HEK293 (cell line): ENCODE measurements at regions not wholly inside any gene's neighbourhood (a gene's known extent, or its start where the extent isn't known, plus 50 kb on each side); places are given as distances from the start of the nearest gene placed in this dataset.

Experiments
- CTCF ChIA-PET: fragments of 350-600 bp; formaldehyde crosslinking; extraction: SDS; loops from one replicate; lab custom pipeline; 2021; ENCODE audit warnings: antibody characterized with exemption; lab: Yijun Ruan, JAX
- POLR2A ChIA-PET: fragments of 300-600 bp; formaldehyde crosslinking; extraction: SDS; loops from one replicate; lab custom pipeline; 2020; ENCODE audit warnings: antibody characterized with exemption, inconsistent platforms; lab: Yijun Ruan, JAX
- H3K27ac ChIP-seq: fragments of 200-500 bp; sonication (Bioruptor generic); 2 replicates; pipeline ENCODE4 v1.5.1; 2014; ENCODE audit warnings: low read depth, low read length, control low read depth, inconsistent platforms; ENCODE audit errors: extremely low read depth
- H3K36me3 ChIP-seq, 2 experiments: fragments of 200-500 bp in 1 of 2; sonication (Bioruptor generic) in 1 of 2; 1 replicate in 1 of 2; 2 replicates in 1 of 2; pipeline ENCODE4 v1.5.1; 2014 to 2017; ENCODE audit warnings: inconsistent platforms in 2 of 2, low read length in 2 of 2; ENCODE audit not compliant: control insufficient read depth in 2 of 2, insufficient read depth in 1 of 2
- H3K4me1 ChIP-seq: fragments of 200-500 bp; sonication (Bioruptor generic); 2 replicates; pipeline ENCODE4 v1.5.1; 2014; ENCODE audit warnings: mild to moderate bottlenecking, low read length, inconsistent platforms; ENCODE audit not compliant: control insufficient read depth, insufficient read depth
- H3K4me3 ChIP-seq: 2 replicates; pipeline ENCODE4 v1.5.1; 2011; ENCODE audit warnings: low read depth, mild to moderate bottlenecking, control low read depth, low read length, moderate library complexity
- H3K9me3 ChIP-seq: fragments of 200-500 bp; sonication (Bioruptor generic); 2 replicates; pipeline ENCODE4 v1.5.1; 2014; ENCODE audit warnings: low read depth, low read length, inconsistent platforms; ENCODE audit not compliant: control insufficient read depth, insufficient read depth
- CTCF ChIP-seq: fragments of 450-650 bp; formaldehyde crosslinking; IDR thresholded peaks from 2 replicates; pipeline ENCODE4 v1.5.1; 2016; ENCODE audit warnings: missing biosample characterization, missing genetic modification characterization
- GLI2 ChIP-seq: fragments of 450-650 bp; formaldehyde crosslinking; IDR thresholded peaks from 2 replicates; pipeline ENCODE4; 2017; ENCODE audit warnings: missing biosample characterization, missing genetic modification characterization, low read depth, borderline replicate concordance
- GLI4 ChIP-seq: fragments of 450-650 bp; formaldehyde crosslinking; IDR thresholded peaks from 2 replicates; pipeline ENCODE4 v1.5.1; 2016; ENCODE audit warnings: missing biosample characterization, missing genetic modification characterization
- HOXD13 ChIP-seq: sonication (generic); formaldehyde crosslinking; IDR thresholded peaks from 2 replicates; pipeline ENCODE4 v1.8.0; 2022; ENCODE audit warnings: missing genetic modification reagents, borderline replicate concordance
- KLF10 ChIP-seq: fragments of 450-650 bp; IDR thresholded peaks from 2 replicates; pipeline ENCODE4 v1.5.1; 2018; ENCODE audit warnings: missing biosample characterization, mild to moderate bottlenecking, missing genetic modification characterization
- KLF16 ChIP-seq: fragments of 450-650 bp; formaldehyde crosslinking; IDR thresholded peaks from 2 replicates; pipeline ENCODE4 v1.5.1; 2017; ENCODE audit warnings: missing biosample characterization, missing genetic modification characterization
- KLF8 ChIP-seq: fragments of 450-650 bp; formaldehyde crosslinking; IDR thresholded peaks from 2 replicates; pipeline ENCODE4 v1.5.1; 2016; ENCODE audit warnings: missing biosample characterization, missing genetic modification characterization
- ZFP69B ChIP-seq: fragments of 450-650 bp; formaldehyde crosslinking; IDR thresholded peaks from 2 replicates; pipeline ENCODE4 v1.5.1; 2016; ENCODE audit warnings: missing biosample characterization, missing genetic modification characterization
- ZNF138 ChIP-seq: fragments of 450-650 bp; formaldehyde crosslinking; IDR thresholded peaks from 2 replicates; pipeline ENCODE4 v1.5.1; 2016; ENCODE audit warnings: missing biosample characterization, missing genetic modification characterization, borderline replicate concordance
- ZNF184 ChIP-seq: fragments of 450-650 bp; IDR thresholded peaks from 2 replicates; pipeline ENCODE4 v1.5.1; 2018; ENCODE audit warnings: missing biosample characterization, mild to moderate bottlenecking, missing genetic modification characterization
- ZNF248 ChIP-seq: fragments of 450-650 bp; formaldehyde crosslinking; IDR thresholded peaks from 2 replicates; pipeline ENCODE4 v1.5.1; 2017; ENCODE audit warnings: missing biosample characterization, missing genetic modification characterization
- ZNF341 ChIP-seq: fragments of 450-650 bp; formaldehyde crosslinking; IDR thresholded peaks from 2 replicates; pipeline ENCODE4; 2016; ENCODE audit warnings: low read depth, missing biosample characterization, missing genetic modification characterization
- ZNF366 ChIP-seq: fragments of 450-650 bp; formaldehyde crosslinking; conservative IDR thresholded peaks from 2 replicates; pipeline ENCODE4 v1.5.1; 2016; ENCODE audit warnings: missing biosample characterization, missing genetic modification characterization
- ZNF433 ChIP-seq: fragments of 450-650 bp; formaldehyde crosslinking; IDR thresholded peaks from 2 replicates; pipeline ENCODE4 v1.5.1; 2016; ENCODE audit warnings: missing biosample characterization, missing genetic modification characterization, low read depth
- ZNF473 ChIP-seq: fragments of 450-650 bp; formaldehyde crosslinking; IDR thresholded peaks from 2 replicates; pipeline ENCODE4 v1.5.1; 2017; ENCODE audit warnings: missing biosample characterization, missing genetic modification characterization
- ZNF521 ChIP-seq: fragments of 450-650 bp; formaldehyde crosslinking; IDR thresholded peaks from 2 replicates; pipeline ENCODE4 v1.5.1; 2017; ENCODE audit warnings: missing biosample characterization, mild to moderate bottlenecking, missing genetic modification characterization
- ZNF555 ChIP-seq: fragments of 450-650 bp; formaldehyde crosslinking; conservative IDR thresholded peaks from 2 replicates; pipeline ENCODE4 v1.5.1; 2017; ENCODE audit warnings: missing biosample characterization, mild to moderate bottlenecking, missing genetic modification characterization, inconsistent platforms
- ZNF585B ChIP-seq: fragments of 450-650 bp; formaldehyde crosslinking; IDR thresholded peaks from 2 replicates; pipeline ENCODE4 v1.5.1; 2016; ENCODE audit warnings: missing biosample characterization, missing genetic modification characterization
- ZNF610 ChIP-seq: fragments of 450-650 bp; formaldehyde crosslinking; IDR thresholded peaks from 2 replicates; pipeline ENCODE4 v1.5.1; 2016; ENCODE audit warnings: missing biosample characterization, missing genetic modification characterization, borderline replicate concordance
- ZNF623 ChIP-seq: fragments of 450-650 bp; formaldehyde crosslinking; IDR thresholded peaks from 2 replicates; pipeline ENCODE4 v1.5.1; 2016; ENCODE audit warnings: missing biosample characterization, missing genetic modification characterization
- ZNF629 ChIP-seq: fragments of 450-650 bp; formaldehyde crosslinking; IDR thresholded peaks from 2 replicates; pipeline ENCODE4 v1.5.1; 2017; ENCODE audit warnings: missing biosample characterization, missing genetic modification characterization
- ZNF701 ChIP-seq: fragments of 450-650 bp; formaldehyde crosslinking; IDR thresholded peaks from 2 replicates; pipeline ENCODE4 v1.5.1; 2016; ENCODE audit warnings: missing biosample characterization, missing genetic modification characterization
- ZNF747 ChIP-seq: fragments of 450-650 bp; formaldehyde crosslinking; IDR thresholded peaks from 2 replicates; pipeline ENCODE4 v1.5.1; 2016; ENCODE audit warnings: missing biosample characterization, missing genetic modification characterization
- ZNF785 ChIP-seq: fragments of 450-650 bp; formaldehyde crosslinking; IDR thresholded peaks from 2 replicates; pipeline ENCODE4 v1.5.1; 2016; ENCODE audit warnings: missing biosample characterization, missing genetic modification characterization
- ZNF830 ChIP-seq: fragments of 450-650 bp; IDR thresholded peaks from 2 replicates; pipeline ENCODE4 v1.5.0; 2018; ENCODE audit warnings: missing biosample characterization, missing genetic modification characterization, low read depth, mild to moderate bottlenecking, moderate library complexity
- TF ChIP-seq, protein P1 (sequence below): fragments of 450-650 bp; formaldehyde crosslinking; IDR thresholded peaks from 2 replicates; pipeline ENCODE4 v1.5.1; 2016; ENCODE audit warnings: missing biosample characterization, missing genetic modification characterization
- TF ChIP-seq, protein P2 (sequence below): fragments of 450-650 bp; formaldehyde crosslinking; IDR thresholded peaks from 2 replicates; pipeline ENCODE4 v1.5.1; 2016; ENCODE audit warnings: missing biosample characterization, missing genetic modification characterization
- TF ChIP-seq, protein P3 (sequence below): fragments of 450-650 bp; formaldehyde crosslinking; IDR thresholded peaks from 2 replicates; pipeline ENCODE4 v1.5.1; 2016; ENCODE audit warnings: missing biosample characterization, missing genetic modification characterization

GRCh38 chrX:97743014-97743413, 859.3 kb downstream of the RPA4 start:
- TF ChIP-seq ZNF585B (tag by site-specific recombination) (peak; percentile 70), ZNF785 (tag by site-specific recombination) (no peak)
- TF ChIP-seq, all 188 proteins: peak for 1
- Histone ChIP-seq H3K4me3 (no peak overlapping the region), H3K36me3 (no peaks in the 10 kb centered on the region), H3K4me1 (no peaks in the 10 kb centered on the region), H3K9me3 (no peaks in the 10 kb centered on the region; the same call in 1 of the 2 replicates), H3K27ac (no peak overlapping the region)
- POLR2A ChIA-PET: no interaction called here
- CTCF ChIA-PET: no interaction called here

DNA sequence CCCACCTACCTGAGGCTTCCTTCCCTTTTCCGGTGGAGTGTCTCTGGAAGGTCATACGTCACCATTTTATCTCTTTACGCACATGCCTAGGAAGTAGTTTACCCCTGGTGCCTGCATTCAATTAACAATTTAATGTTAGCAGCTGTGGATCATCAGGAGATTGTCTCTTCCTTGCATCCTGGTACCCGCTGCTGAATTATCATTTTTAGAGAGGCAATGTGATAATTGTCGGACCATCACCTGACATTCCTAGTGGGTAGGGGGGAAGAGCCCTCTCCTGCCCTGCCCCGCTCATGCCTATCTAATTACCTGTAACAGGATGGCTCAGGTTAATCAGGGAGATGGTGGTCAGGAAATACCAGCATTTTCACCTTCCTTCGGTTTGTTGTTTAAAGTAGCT, 863.6 kb downstream of the RPA4 start:
- no peak overlapping the region for H3K4me3 ChIP-seq

GRCh38 chrX:97751016-97751415, 867.3 kb downstream of the RPA4 start:
- H3K36me3 ChIP-seq: no peaks in the 10 kb centered on the region
- H3K27ac ChIP-seq: no peak overlapping the region
- no peaks in the 10 kb centered on the region for H3K4me1 ChIP-seq
- TF ChIP-seq ZNF623 (tag by site-specific recombination) (no peak), ZNF184 (tag by site-specific recombination) (no peak), KLF10 (no peak), ZNF701 (tag by site-specific recombination) (no peak), ZNF366 (tag by site-specific recombination) (no peak), ZNF341 (tag by site-specific recombination) (no peak), ZNF629 (tag by site-specific recombination) (no peak), ZNF830 (tag by site-specific recombination) (no peak), ZNF138 (tag by site-specific recombination) (no peak), GLI2 (no peak), ZNF747 (tag by site-specific recombination) (no peak), KLF8 (no peak)
- TF ChIP-seq, protein P1, sequence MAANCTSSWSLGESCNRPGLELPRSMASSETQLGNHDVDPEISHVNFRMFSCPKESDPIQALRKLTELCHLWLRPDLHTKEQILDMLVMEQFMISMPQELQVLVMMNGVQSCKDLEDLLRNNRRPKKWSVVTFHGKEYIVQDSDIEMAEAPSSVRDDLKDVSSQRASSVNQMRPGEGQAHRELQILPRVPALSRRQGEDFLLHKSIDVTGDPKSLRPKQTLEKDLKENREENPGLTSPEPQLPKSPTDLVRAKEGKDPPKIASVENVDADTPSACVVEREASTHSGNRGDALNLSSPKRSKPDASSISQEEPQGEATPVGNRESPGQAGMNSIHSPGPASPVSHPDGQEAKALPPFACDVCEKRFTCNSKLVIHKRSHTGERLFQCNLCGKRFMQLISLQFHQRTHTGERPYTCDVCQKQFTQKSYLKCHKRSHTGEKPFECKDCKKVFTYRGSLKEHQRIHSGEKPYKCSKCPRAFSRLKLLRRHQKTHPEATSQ (tag by site-specific recombination): no peak
- TF ChIP-seq, all 188 proteins: peak for 0
- POLR2A ChIA-PET: no interaction called here
- Histone ChIP-seq H3K9me3 (no peaks in the 10 kb centered on the region), H3K4me3 (no peak overlapping the region)
- CTCF ChIA-PET: interaction anchor here (0.7 kb wide), 1 partner anchor 10 kb away, joined by 4 read pairs; no protein-coding TSS in a partner anchor

More for the DNA sequence above, 863.6 kb downstream of the RPA4 start:
- no peaks in the 10 kb centered on the region for H3K4me1 ChIP-seq
- H3K27ac ChIP-seq: no peak overlapping the region
- TF ChIP-seq, protein P2, sequence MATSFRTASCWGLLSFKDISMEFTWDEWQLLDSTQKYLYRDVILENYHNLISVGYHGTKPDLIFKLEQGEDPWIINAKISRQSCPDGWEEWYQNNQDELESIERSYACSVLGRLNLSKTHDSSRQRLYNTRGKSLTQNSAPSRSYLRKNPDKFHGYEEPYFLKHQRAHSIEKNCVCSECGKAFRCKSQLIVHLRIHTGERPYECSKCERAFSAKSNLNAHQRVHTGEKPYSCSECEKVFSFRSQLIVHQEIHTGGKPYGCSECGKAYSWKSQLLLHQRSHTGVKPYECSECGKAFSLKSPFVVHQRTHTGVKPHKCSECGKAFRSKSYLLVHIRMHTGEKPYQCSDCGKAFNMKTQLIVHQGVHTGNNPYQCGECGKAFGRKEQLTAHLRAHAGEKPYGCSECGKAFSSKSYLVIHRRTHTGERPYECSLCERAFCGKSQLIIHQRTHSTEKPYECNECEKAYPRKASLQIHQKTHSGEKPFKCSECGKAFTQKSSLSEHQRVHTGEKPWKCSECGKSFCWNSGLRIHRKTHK (tag by site-specific recombination): no peak
- TF ChIP-seq ZNF248: no peak
- no peak for TF ChIP-seq CTCF (tag by site-specific recombination)
- TF ChIP-seq ZNF473 (tag by site-specific recombination): no peak
- no peak for TF ChIP-seq GLI4
- TF ChIP-seq KLF16 (tag by site-specific recombination): no peak
- no peak for TF ChIP-seq ZNF521 (tag by site-specific recombination)
- TF ChIP-seq ZNF610 (tag by site-specific recombination): no peak
- no peak for TF ChIP-seq ZFP69B (tag by site-specific recombination)
- no peak for TF ChIP-seq ZNF433
- TF ChIP-seq, protein P3, sequence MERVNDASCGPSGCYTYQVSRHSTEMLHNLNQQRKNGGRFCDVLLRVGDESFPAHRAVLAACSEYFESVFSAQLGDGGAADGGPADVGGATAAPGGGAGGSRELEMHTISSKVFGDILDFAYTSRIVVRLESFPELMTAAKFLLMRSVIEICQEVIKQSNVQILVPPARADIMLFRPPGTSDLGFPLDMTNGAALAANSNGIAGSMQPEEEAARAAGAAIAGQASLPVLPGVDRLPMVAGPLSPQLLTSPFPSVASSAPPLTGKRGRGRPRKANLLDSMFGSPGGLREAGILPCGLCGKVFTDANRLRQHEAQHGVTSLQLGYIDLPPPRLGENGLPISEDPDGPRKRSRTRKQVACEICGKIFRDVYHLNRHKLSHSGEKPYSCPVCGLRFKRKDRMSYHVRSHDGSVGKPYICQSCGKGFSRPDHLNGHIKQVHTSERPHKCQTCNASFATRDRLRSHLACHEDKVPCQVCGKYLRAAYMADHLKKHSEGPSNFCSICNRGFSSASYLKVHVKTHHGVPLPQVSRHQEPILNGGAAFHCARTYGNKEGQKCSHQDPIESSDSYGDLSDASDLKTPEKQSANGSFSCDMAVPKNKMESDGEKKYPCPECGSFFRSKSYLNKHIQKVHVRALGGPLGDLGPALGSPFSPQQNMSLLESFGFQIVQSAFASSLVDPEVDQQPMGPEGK (tag by site-specific recombination): no peak
- TF ChIP-seq ZNF555 (tag by site-specific recombination): no peak
- no peak for TF ChIP-seq HOXD13
- POLR2A ChIA-PET: no interaction called here
- CTCF ChIA-PET: no interaction called here
- no peaks in the 10 kb centered on the region for H3K9me3 ChIP-seq
- H3K36me3 ChIP-seq: no peaks in the 10 kb centered on the region
